ENCODE measurements at regions not wholly inside any gene's neighbourhood (a gene's known extent, or its start where the extent isn't known, plus 50 kb on each side); places are given as distances from the start of the nearest gene placed in this dataset.

GRCh38 chr11:80521592-80521991 lies 1080.8 kb upstream of the TENM4 start:
- Histone ChIP-seq H3K4me1 (ENCODE audit: insufficient read depth, low read length, poor library complexity, severe bottlenecking) (no peaks in the 10 kb centered on the region), H3K9me3 (ENCODE audit: low read length) (no peaks in the 10 kb centered on the region), H3K4me2 (ENCODE audit: low read length) (no peak overlapping the region), H3K79me2 (ENCODE audit: insufficient read depth, low read depth, low read length) (no peaks in the 10 kb centered on the region), H3K9me2 (ENCODE audit: insufficient read depth, low read length) (no peaks in the 10 kb centered on the region), H2AFZ (ENCODE audit: low read length) (no peak overlapping the region), H4K20me1 (ENCODE audit: insufficient read depth, low read length) (no peaks in the 10 kb centered on the region), H3K4me3 (ENCODE audit: low read depth, low read length, poor library complexity, severe bottlenecking) (no peak overlapping the region), H3K36me3 (ENCODE audit: insufficient read depth, low read length) (no peaks in the 10 kb centered on the region), H3K27ac (ENCODE audit: low read depth, low read length, poor library complexity, severe bottlenecking) (no peak overlapping the region)
- no peak for DNase-seq (ENCODE audit: low spot score)
- CTCF ChIA-PET (ENCODE audit: unreplicated experiment): no interaction called here
- intact Hi-C loops (cut with micrococcal nuclease; ENCODE audit: unreplicated experiment): no loop called here
- TF ChIP-seq EZH2phosphoT487 (IDR thresholded peaks at IDR 0.05; ENCODE audit: borderline replicate concordance, low read depth, low read length) (no peak), CTCF (conservative IDR thresholded peaks at IDR 0.05; ENCODE audit: low read length) (no peak)
- BruUV-seq (replicated peaks): no TSS peak
- POLR2A ChIA-PET: no interaction called here

GRCh38 chr11:80520507-80520887 lies 1079.7 kb upstream of the TENM4 start:
- H3K9me3 ChIP-seq (ENCODE audit: low read length): no peaks in the 10 kb centered on the region
- H2AFZ ChIP-seq (ENCODE audit: low read length): no peak overlapping the region
- POLR2A ChIA-PET: interaction anchor here (0.6 kb wide), 2 partner anchors 464 to 1123 kb away, joined by 3 read pairs; no protein-coding TSS in a partner anchor
- no peak overlapping the region for H3K4me3 ChIP-seq (ENCODE audit: low read depth, low read length, poor library complexity, severe bottlenecking)
- TF ChIP-seq EZH2phosphoT487 (IDR thresholded peaks at IDR 0.05; ENCODE audit: borderline replicate concordance, low read depth, low read length): no peak
- no peak for TF ChIP-seq CTCF (conservative IDR thresholded peaks at IDR 0.05; ENCODE audit: low read length)
- H3K9me2 ChIP-seq (ENCODE audit: insufficient read depth, low read length): no peaks in the 10 kb centered on the region
- no peak overlapping the region for H3K27ac ChIP-seq (ENCODE audit: low read depth, low read length, poor library complexity, severe bottlenecking)
- intact Hi-C loops (cut with micrococcal nuclease; ENCODE audit: unreplicated experiment): no loop called here
- CTCF ChIA-PET (ENCODE audit: unreplicated experiment): no interaction called here
- no peaks in the 10 kb centered on the region for H3K79me2 ChIP-seq (ENCODE audit: insufficient read depth, low read depth, low read length)
- H3K36me3 ChIP-seq (ENCODE audit: insufficient read depth, low read length): no peaks in the 10 kb centered on the region
- BruUV-seq (replicated peaks): no TSS peak
- no peaks in the 10 kb centered on the region for H3K4me1 ChIP-seq (ENCODE audit: insufficient read depth, low read length, poor library complexity, severe bottlenecking)
- H3K4me2 ChIP-seq (ENCODE audit: low read length): no peak overlapping the region
- no peak for DNase-seq (ENCODE audit: low spot score)
- H4K20me1 ChIP-seq (ENCODE audit: insufficient read depth, low read length): no peaks in the 10 kb centered on the region

GRCh38 chr11:80519596-80520506 lies 1079.0 kb upstream of the TENM4 start:
- Histone ChIP-seq H2AFZ (ENCODE audit: low read length) (no peak overlapping the region), H3K4me3 (ENCODE audit: low read depth, low read length, poor library complexity, severe bottlenecking) (no peak overlapping the region), H3K27ac (ENCODE audit: low read depth, low read length, poor library complexity, severe bottlenecking) (no peak overlapping the region), H3K4me2 (ENCODE audit: low read length) (no peak overlapping the region), H4K20me1 (ENCODE audit: insufficient read depth, low read length) (no peaks in the 10 kb centered on the region), H3K36me3 (ENCODE audit: insufficient read depth, low read length) (no peaks in the 10 kb centered on the region), H3K9me3 (ENCODE audit: low read length) (no peaks in the 10 kb centered on the region), H3K4me1 (ENCODE audit: insufficient read depth, low read length, poor library complexity, severe bottlenecking) (no peaks in the 10 kb centered on the region), H3K9me2 (ENCODE audit: insufficient read depth, low read length) (no peaks in the 10 kb centered on the region), H3K79me2 (ENCODE audit: insufficient read depth, low read depth, low read length) (no peaks in the 10 kb centered on the region)
- ChIA-PET POLR2A (interaction anchor here (0.6 kb wide), 2 partner anchors 83 to 464 kb away, joined by 3 read pairs; no protein-coding TSS in a partner anchor), CTCF (ENCODE audit: unreplicated experiment) (no interaction called here)
- no peak for DNase-seq (ENCODE audit: low spot score)
- no TSS peak for BruUV-seq (replicated peaks)
- intact Hi-C loops (cut with micrococcal nuclease; ENCODE audit: unreplicated experiment): no loop called here
- TF ChIP-seq CTCF (conservative IDR thresholded peaks at IDR 0.05; ENCODE audit: low read length): no peak
- TF ChIP-seq EZH2phosphoT487 (IDR thresholded peaks at IDR 0.05; ENCODE audit: borderline replicate concordance, low read depth, low read length): no peak
